HG03108 (cell line): ENCODE measurements at regions not wholly inside any gene's neighbourhood (a gene's known extent, or its start where the extent isn't known, plus 50 kb on each side); places are given as distances from the start of the nearest gene placed in this dataset.
"Not testable (repeated sequence)": the region's sequence is repeated elsewhere in the genome, so short reads cannot be mapped to it uniquely, and the experiment has no call there.

Source experiments
- ATAC-seq: cut with Tn5 transposase; IDR thresholded peaks from one replicate; pipeline ENCODE4 v1.9.1; 2021; ENCODE audit warnings: moderate library complexity; ENCODE audit not compliant: unreplicated experiment

GRCh38 chr5:118405650-118406061, 582.7 kb downstream of the DTWD2 start:
- ATAC-seq, result no peak

DNA sequence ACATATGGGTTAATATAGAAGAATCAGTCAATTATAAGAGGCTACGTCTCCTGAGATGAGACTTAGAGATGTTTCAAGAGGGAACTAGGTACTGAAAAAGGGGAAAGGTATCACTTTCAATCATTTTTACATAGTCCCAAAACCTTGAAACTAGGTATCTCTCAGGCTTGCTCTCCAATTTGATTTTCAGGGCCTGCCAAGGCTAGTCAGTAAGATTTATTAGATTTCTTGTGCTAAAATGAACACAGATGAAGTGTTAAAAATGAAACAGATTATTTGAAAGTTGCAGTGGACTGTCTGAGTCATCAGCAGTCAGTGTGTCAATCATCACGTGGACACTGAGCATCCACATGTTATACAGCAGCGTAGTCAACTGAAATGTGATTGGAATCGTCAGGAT, 591.1 kb downstream of the DTWD2 start:
- no peak for ATAC-seq

GRCh38 chr5:118392491-118392890, 595.9 kb downstream of the DTWD2 start:
- no peak for ATAC-seq

DNA sequence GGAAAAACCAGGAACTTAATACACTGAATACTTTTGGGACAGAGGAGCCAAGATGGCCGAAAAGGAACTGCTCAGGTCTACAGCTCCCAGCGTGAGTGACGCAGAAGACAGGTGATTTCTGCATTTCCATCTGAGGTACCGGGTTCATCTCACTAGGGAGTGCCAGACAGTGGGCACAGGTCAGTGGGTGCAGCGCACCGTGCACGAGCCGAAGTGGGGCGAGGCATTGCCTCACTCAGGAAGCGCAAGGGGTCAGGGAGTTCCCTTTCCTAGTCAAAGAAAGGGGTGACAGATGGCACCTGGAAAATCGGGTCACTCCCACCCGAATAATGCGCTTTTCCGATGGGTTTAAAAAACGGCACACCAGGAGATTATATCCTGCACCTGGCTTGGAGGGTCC, 605.4 kb downstream of the DTWD2 start:
- not testable (repeated sequence) for ATAC-seq

- no peak for ATAC-seq
Measured at GRCh38 chr5:118379470-118379869, 608.9 kb downstream of the DTWD2 start.

GRCh38 chr5:118378959-118379358, 609.4 kb downstream of the DTWD2 start:
- ATAC-seq, result no peak

GRCh38 chr5:118377420-118377819, 610.9 kb downstream of the DTWD2 start:
- ATAC-seq, result no peak

GRCh38 chr5:118371973-118372831, 616.1 kb downstream of the DTWD2 start:
- no peak for ATAC-seq

DNA sequence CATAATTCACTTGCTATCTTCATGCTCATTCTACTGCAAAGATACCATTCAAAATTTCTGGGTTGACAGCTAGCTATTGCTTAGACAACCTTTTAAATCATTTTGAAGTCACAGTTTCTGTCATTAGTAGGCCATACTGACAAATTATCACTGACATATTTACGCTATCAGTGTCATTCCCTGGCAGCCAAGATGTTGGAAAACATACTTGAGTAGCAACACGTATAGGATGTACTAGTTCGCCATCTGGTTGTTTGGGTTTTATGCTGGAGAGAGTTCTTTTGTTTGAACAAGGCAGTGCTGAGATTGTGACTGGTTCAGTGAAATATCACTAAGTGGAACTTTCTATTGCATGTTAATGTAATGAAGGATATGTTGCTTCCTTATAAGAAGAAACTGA, 621.9 kb downstream of the DTWD2 start:
- ATAC-seq, result no peak

- ATAC-seq, result no peak
Measured at GRCh38 chr5:118365718-118366117, 622.6 kb downstream of the DTWD2 start.

- ATAC-seq, result no peak
Measured at GRCh38 chr5:118354797-118355196, 633.5 kb downstream of the DTWD2 start.

DNA sequence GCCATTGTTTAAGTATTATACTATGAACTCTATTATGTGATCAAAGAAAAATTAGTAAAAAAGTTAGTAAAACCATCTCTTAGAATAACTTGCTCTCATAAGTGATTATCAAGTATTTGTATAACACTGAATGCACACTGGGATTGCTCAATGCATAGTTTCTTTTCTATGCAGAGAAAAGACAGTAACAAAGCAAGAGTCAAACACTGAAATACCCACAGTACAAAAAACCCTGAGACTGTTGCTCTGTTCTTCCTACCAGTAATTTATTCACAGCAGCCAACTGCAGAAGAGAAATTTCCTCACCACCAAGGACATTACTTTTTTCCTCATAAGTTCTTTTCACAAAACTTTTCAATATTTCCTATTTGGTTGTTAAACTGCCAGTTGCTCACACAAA, 634.4 kb downstream of the DTWD2 start:
- no peak for ATAC-seq

DNA sequence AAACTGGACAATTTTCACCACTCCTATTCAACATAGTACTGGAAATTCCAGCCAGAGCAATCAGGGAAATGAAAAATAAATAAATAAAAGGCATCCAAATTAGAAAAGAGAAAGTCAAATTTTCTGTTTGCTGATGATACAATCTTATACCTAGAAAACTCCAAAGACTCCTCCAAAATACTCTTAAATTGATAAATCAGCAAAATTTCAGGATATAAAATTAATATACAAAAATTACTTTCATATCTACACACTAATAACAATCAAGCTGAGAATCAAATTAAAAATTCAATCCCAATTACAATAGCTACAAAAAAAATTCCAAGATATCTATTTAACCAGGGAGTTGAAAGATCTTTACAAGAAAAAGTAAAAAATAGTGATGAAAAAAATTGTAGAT, 651.9 kb downstream of the DTWD2 start:
- no peak for ATAC-seq

GRCh38 chr5:118327389-118327788, 661.0 kb downstream of the DTWD2 start:
- no peak for ATAC-seq

- no peak for ATAC-seq
Measured at GRCh38 chr5:118326481-118327045, 661.8 kb downstream of the DTWD2 start.

DNA sequence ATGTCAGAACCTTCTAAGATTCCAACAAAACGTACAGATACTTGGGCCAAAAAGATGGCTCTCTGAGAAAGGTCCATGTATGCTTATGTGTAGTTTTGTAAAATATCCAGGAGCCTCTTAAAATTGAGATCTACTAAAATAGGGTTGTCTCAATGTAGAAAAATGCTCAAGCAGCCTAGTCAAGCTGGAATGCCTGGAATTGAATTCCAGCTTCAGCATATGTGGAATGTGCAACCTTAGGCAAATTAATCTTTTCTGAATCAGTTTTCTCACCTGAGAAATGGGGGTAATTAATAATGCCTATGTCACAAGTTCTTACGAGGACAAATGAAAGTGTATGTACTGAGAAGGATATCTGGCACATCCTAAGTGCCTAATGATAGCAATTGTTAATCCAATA, 662.4 kb downstream of the DTWD2 start:
- no peak for ATAC-seq

DNA sequence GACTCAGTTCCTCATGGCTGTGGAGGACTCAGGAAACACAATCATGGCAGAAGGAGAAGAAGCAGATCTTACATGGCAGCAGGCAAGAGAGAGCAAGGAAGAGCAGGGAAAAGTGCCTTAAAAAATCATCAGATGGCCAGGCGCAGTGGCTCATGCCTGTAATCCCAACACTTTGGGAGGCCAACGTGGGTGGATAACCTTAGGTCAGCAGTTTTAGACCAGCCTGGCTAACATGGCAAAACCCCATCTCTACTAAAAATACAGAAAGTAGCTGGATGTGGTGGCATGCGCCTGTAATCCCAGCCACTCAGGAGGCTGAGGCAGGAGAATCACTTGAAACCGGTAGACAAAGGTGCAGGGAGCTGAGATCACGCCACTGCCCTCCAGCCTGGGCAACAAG, 664.6 kb downstream of the DTWD2 start:
- not testable (repeated sequence) for ATAC-seq

- ATAC-seq, result no peak
Measured at GRCh38 chr5:118321081-118321480, 667.3 kb downstream of the DTWD2 start.

GRCh38 chr5:118320121-118320520, 668.2 kb downstream of the DTWD2 start:
- no peak for ATAC-seq

DNA sequence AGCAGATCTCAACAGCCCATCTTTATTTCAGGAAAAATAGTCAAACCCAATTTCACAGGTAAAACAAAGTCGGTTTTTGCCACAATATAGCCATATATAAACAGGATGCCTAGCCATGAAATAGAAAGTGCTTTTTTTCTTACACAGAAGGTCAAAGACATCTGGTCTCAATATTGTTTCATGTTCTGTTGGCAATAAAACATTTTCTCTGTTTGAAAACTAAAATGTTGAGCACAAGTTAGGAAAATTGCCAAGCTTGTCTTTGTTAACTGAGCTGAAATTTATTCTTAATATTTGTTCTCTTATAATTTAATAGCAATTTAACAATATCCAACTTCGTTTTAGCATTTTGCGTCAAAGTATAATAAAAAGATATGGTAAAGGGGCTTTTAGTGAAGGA, 673.4 kb downstream of the DTWD2 start:
- no peak for ATAC-seq

DNA sequence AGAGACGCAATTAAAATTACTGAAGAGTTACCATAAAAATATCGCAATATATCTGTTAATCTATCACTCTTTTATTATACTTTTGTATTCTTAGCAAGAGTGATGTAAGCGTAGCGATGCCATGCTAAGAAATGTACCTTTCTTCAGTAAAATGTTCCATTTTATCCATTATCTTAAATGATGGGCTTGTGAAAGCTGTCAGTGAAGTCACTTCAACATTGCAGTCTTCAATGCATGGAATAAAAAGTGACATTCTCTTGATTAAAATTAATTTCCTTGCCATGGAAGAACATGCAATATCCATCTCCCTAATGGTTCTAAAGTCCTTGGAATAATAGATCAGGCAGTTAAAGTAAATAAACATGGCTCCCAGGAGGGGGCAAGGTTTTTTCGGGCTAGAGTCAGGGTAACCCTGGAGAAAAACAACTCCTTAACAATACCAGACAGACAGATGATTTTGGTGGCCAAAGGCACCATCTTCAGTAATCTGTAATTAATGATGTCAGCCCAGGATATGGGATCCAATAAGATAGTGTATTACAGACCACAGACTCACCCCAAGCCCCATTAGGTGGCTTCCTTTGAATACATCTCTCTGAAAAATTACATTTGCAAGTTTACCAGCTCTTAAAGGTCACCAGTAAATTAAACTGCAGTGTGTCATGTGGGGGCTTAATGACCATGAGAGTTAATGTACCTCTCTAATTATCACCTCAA, 677.1 kb downstream of the DTWD2 start:
- ATAC-seq, result no peak

GRCh38 chr5:118310401-118310800, 677.9 kb downstream of the DTWD2 start:
- no peak for ATAC-seq
